Right lobe of liver (tissue), 6 donors: ENCODE measurements at regions not wholly inside any gene's neighbourhood (a gene's known extent, or its start where the extent isn't known, plus 50 kb on each side); places are given as distances from the start of the nearest gene placed in this dataset.

Source experiments
- ATAC-seq, 4 donors: fragments of 200-7000 bp; cut with Tn5 transposase; one replicate each; pipeline ENCODE4 v1.9.1; 2020; ENCODE audit warnings: mild to moderate bottlenecking in 4 of 4, moderate library complexity in 4 of 4
- DNase-seq, 3 donors: peaks; one replicate each; pipeline ENCODE4 v3.0.0-alpha.2; 2020
- H3K27ac ChIP-seq, 3 donors: fragments of 200-600 bp; one replicate each; pipeline ENCODE4 v1.8.0; 2022
- H3K27me3 ChIP-seq, 2 donors: fragments of 200-600 bp; one replicate each; pipeline ENCODE4 v1.8.0; 2022
- H3K36me3 ChIP-seq, 4 donors: fragments of 200-600 bp; sonication (generic) in 1 of 4; one replicate each; pipeline versions ENCODE4 v1.5.1 to v1.8.0; 2017 to 2022; ENCODE audit warnings: control low read depth in 1 of 4
- H3K4me1 ChIP-seq, 4 donors: fragments of 200-600 bp; sonication (generic) in 1 of 4; one replicate each; pipeline versions ENCODE4 v1.5.1 to v1.8.0; 2017 to 2022; ENCODE audit warnings: control low read depth in 1 of 4
- H3K4me3 ChIP-seq, 3 donors: fragments of 200-600 bp; one replicate each; pipeline ENCODE4 v1.8.0; 2022
- H3K9me3 ChIP-seq, 4 donors: fragments of 200-600 bp; sonication (generic) in 1 of 4; one replicate each; pipeline versions ENCODE4 v1.5.1 to v1.8.0; 2017 to 2022; ENCODE audit warnings: control low read depth in 1 of 4
- POLR2A ChIP-seq: fragments of 450-650 bp; IDR thresholded peaks from one replicate; pipeline ENCODE4 v1.6.1; 2017; ENCODE audit warnings: antibody characterized with exemption, mild to moderate bottlenecking
- WGBS: methylation state at CpG from one replicate; pipeline ENCODE4 v1.1.6; 2018; ENCODE audit warnings: low coverage, low lambda C conversion rate; ENCODE audit not compliant: insufficient coverage; ENCODE audit errors: missing lambda C conversion rate; 5-methylcytosine and 5-hydroxymethylcytosine counted together
- intact Hi-C, 2 donors: fragments of 100-400 bp; cut with DNase I; formaldehyde crosslinking; loops; one replicate each; pipeline versions ENCODE4 v1.11.2 to v1.14.1; 2022
- TF ChIP-seq, protein P1 (sequence below), 4 donors: fragments of 200-600 bp in 3 of 4; fragments of 450-650 bp in 1 of 4; IDR thresholded peaks; one replicate each; pipeline versions ENCODE4 v1.5.1 to v1.8.0; 2016 to 2022; ENCODE audit warnings: antibody characterized with exemption in 4 of 4, mild to moderate bottlenecking in 2 of 4
- donor health status: DM: no; HTN: yes; CAD: no.
- donor health status: DM: no; HTN: no; CAD: no.
- donor health status: DM: no; HTN: no; CAD: no.
- donor health status: DM: no; HTN: yes; CAD: no.
- donor health status: DM: no; HTN: yes; CAD: no.

DNA sequence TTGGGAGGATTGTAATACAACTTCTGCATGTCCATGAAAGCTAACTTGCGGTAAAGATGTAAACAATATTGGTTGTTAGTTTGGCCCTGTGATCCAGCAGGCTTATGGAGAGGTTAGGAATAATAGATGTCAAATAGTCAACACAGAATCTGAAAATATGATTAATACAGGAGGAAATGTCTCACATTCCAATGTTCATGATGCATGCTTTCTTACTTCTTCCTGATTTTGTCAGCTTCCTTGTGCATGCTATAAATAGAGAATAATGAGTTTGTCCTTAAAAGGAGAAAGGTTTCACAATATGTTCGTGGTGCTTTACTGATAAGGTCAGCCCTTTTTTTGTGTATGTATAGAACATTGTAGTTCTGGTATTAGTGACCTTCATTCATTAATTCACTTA lies 136.7 kb downstream of the MMUT start:
- Histone ChIP-seq H3K27me3 (no peaks in the 10 kb centered on the region), H3K27ac (no peak overlapping the region), H3K4me1 (no peaks in the 10 kb centered on the region), H3K9me3 (no peaks in the 10 kb centered on the region), H3K36me3 (no peaks in the 10 kb centered on the region), H3K4me3 (no peak overlapping the region)
- no peak for DNase-seq
- 3% methylated on average over 2 of the region's 2 CpGs for WGBS
- intact Hi-C loops, result no loop called here
- ATAC-seq, result peak in 1 of 4 donors; percentile 22
- TF ChIP-seq, protein P1, sequence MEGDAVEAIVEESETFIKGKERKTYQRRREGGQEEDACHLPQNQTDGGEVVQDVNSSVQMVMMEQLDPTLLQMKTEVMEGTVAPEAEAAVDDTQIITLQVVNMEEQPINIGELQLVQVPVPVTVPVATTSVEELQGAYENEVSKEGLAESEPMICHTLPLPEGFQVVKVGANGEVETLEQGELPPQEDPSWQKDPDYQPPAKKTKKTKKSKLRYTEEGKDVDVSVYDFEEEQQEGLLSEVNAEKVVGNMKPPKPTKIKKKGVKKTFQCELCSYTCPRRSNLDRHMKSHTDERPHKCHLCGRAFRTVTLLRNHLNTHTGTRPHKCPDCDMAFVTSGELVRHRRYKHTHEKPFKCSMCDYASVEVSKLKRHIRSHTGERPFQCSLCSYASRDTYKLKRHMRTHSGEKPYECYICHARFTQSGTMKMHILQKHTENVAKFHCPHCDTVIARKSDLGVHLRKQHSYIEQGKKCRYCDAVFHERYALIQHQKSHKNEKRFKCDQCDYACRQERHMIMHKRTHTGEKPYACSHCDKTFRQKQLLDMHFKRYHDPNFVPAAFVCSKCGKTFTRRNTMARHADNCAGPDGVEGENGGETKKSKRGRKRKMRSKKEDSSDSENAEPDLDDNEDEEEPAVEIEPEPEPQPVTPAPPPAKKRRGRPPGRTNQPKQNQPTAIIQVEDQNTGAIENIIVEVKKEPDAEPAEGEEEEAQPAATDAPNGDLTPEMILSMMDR (IDR thresholded peaks at IDR 0.05), result no peak
- TF ChIP-seq POLR2A, result no peak

DNA sequence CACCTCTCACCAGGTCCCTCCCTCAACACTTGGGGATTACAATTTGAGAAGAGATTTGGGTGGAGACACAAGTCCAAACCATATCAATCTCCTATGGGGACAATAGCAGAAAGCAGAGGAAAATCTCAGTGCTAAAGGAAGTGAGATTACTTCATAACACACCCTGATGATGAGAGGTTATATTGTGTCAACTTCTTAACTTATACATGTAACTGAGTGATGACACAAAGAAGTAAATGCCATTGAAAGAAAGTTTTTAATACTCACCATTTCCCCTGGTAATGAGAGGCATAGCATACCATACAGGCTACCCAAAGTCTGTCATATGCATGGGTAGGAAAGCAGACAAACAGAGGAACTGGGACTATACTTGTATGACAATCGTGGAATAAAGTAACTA lies 137.2 kb downstream of the MMUT start:
- TF ChIP-seq, protein P1 (IDR thresholded peaks at IDR 0.05), result no peak
- no peak for TF ChIP-seq POLR2A
- 13% methylated on average over 1 of the region's 1 CpG for WGBS
- intact Hi-C loops, result no loop called here

DNA sequence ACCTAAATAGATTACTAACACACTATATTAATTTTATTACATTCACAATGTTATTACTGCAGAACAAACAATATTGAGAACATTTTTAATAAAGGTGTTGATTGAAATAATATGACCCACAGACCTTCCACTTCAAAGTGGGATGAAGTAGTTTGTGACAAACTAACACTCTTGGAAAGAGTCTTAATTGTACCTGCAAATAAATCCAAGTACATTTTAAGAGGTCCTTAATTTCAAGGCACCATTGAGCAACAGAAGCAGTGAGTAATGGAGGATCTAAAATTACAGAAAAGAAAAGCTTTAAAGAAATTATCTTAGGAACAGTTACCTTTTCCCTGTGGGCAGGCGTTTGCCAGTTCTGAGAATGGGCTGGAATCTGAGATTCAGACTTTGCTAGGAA lies 140.2 kb downstream of the MMUT start:
- Histone ChIP-seq H3K36me3 (no peaks in the 10 kb centered on the region), H3K4me1 (no peaks in the 10 kb centered on the region), H3K4me3 (no peak overlapping the region), H3K9me3 (no peaks in the 10 kb centered on the region), H3K27ac (no peak overlapping the region), H3K27me3 (no peaks in the 10 kb centered on the region)
- WGBS, result 21% methylated on average over 1 of the region's 1 CpG
- no peak for DNase-seq
- no peak for ATAC-seq
- no peak for TF ChIP-seq POLR2A
- TF ChIP-seq, protein P1 (IDR thresholded peaks at IDR 0.05), result no peak
- intact Hi-C loops, result no loop called here

More for the DNA sequence above, 137.2 kb downstream of the MMUT start:
- Histone ChIP-seq H3K9me3 (no peaks in the 10 kb centered on the region), H3K4me1 (no peaks in the 10 kb centered on the region), H3K27me3 (no peaks in the 10 kb centered on the region), H3K4me3 (no peak overlapping the region), H3K36me3 (no peaks in the 10 kb centered on the region), H3K27ac (no peak overlapping the region)
- ATAC-seq (no peak), DNase-seq (no peak)

DNA sequence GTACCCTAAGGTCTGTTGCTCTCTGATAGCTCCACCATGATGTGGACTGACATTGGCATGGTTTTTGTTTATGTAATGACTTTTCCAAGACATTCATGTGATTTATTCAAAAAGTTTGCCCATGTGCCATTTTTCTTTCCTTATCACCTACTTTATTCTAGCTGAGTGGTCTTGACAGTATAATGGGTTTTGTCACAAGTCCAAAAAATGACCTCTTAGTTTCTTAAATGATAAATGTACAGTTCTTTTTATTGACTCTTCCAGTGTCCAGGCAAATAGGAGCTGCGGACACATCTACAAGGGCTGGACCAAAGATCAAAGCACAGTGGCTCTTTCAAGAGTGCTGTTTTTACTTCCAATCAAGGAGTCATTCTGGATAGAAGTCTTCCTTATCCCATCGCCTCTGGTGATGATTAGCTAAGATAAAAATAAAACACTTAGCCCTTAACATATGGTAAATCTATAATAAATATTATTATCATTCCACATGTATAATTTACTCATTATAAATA lies 141.4 kb downstream of the MMUT start:
- no peaks in the 10 kb centered on the region for H3K4me1 ChIP-seq

More for the DNA sequence above, 141.4 kb downstream of the MMUT start:
- H3K27me3 ChIP-seq, result no peaks in the 10 kb centered on the region
- H3K36me3 ChIP-seq, result no peaks in the 10 kb centered on the region
- no peak overlapping the region for H3K4me3 ChIP-seq
- H3K27ac ChIP-seq, result no peak overlapping the region
- intact Hi-C loops, result no loop called here
- DNase-seq (no peak), ATAC-seq (no peak)
- 37% methylated on average over 2 of the region's 2 CpGs for WGBS
- H3K9me3 ChIP-seq, result no peaks in the 10 kb centered on the region
- no peak for TF ChIP-seq POLR2A
- TF ChIP-seq, protein P1 (IDR thresholded peaks at IDR 0.05), result no peak
